ENCODE measurements at regions not wholly inside any gene's neighbourhood (a gene's known extent, or its start where the extent isn't known, plus 50 kb on each side); places are given as distances from the start of the nearest gene placed in this dataset.

- TF ChIP-seq CTCF (IDR thresholded peaks at IDR 0.05; ENCODE audit: insufficient read depth, low read depth, low read length, missing control alignments) = no peak
- no peak overlapping the region for H3K4me3 ChIP-seq (ENCODE audit: low read depth, low read length)
- no peak for DNase-seq (ENCODE audit: low read depth)
Observed at GRCh38 chrX:55981603-55982002, 250.6 kb upstream of the KLF8 start.

GRCh38 chrX:55996649-55997048, 235.5 kb upstream of the KLF8 start:
- DNase-seq (ENCODE audit: low read depth) = no peak
- no peak for TF ChIP-seq CTCF (IDR thresholded peaks at IDR 0.05; ENCODE audit: insufficient read depth, low read depth, low read length, missing control alignments)
- H3K4me3 ChIP-seq (ENCODE audit: low read depth, low read length) = no peak overlapping the region

GRCh38 chrX:56000174-56000573, 232.0 kb upstream of the KLF8 start:
- no peak for DNase-seq (ENCODE audit: low read depth)
- no peak for TF ChIP-seq CTCF (IDR thresholded peaks at IDR 0.05; ENCODE audit: insufficient read depth, low read depth, low read length, missing control alignments)
- no peak overlapping the region for H3K4me3 ChIP-seq (ENCODE audit: low read depth, low read length)

- H3K4me3 ChIP-seq (ENCODE audit: low read depth, low read length) = no peak overlapping the region
- TF ChIP-seq CTCF (IDR thresholded peaks at IDR 0.05; ENCODE audit: insufficient read depth, low read depth, low read length, missing control alignments) = no peak
- peak; percentile 28 for DNase-seq (ENCODE audit: low read depth)
Observed at GRCh38 chrX:56000729-56001128, 231.4 kb upstream of the KLF8 start.

GRCh38 chrX:56025872-56026571, 206.1 kb upstream of the KLF8 start:
- no peak overlapping the region for H3K4me3 ChIP-seq (ENCODE audit: low read depth, low read length)
- no peak for DNase-seq (ENCODE audit: low read depth)
- no peak for TF ChIP-seq CTCF (IDR thresholded peaks at IDR 0.05; ENCODE audit: insufficient read depth, low read depth, low read length, missing control alignments)

- no peak for TF ChIP-seq CTCF (IDR thresholded peaks at IDR 0.05; ENCODE audit: insufficient read depth, low read depth, low read length, missing control alignments)
- no peak for DNase-seq (ENCODE audit: low read depth)
Observed at GRCh38 chrX:56026815-56027214, 205.3 kb upstream of the KLF8 start.

GRCh38 chrX:56029188-56029587, 203.0 kb upstream of the KLF8 start:
- H3K4me3 ChIP-seq (ENCODE audit: low read depth, low read length) = no peak overlapping the region
- no peak for TF ChIP-seq CTCF (IDR thresholded peaks at IDR 0.05; ENCODE audit: insufficient read depth, low read depth, low read length, missing control alignments)
- DNase-seq (ENCODE audit: low read depth) = no peak

More at GRCh38 chrX:56026815-56027214, 205.3 kb upstream of the KLF8 start:
- H3K4me3 ChIP-seq (ENCODE audit: low read depth, low read length) = no peak overlapping the region

Measured in GM12865 (cell line).